GM13977 (cell line): ENCODE measurements at regions not wholly inside any gene's neighbourhood (a gene's known extent, or its start where the extent isn't known, plus 50 kb on each side); places are given as distances from the start of the nearest gene placed in this dataset.

Source experiments
- DNase-seq: peaks from one replicate; pipeline ENCODE4 v3.0.0; 2012; ENCODE audit warnings: low spot score
- CTCF ChIP-seq: IDR thresholded peaks from 2 replicates; pipeline ENCODE4 v1.5.1; 2012; ENCODE audit warnings: mild to moderate bottlenecking, control low read depth; ENCODE audit not compliant: insufficient read depth; ENCODE audit errors: extremely low read depth, missing control alignments
- in situ Hi-C: fragments of 300-500 bp; cut with MboI; formaldehyde crosslinking; loops from one replicate; pipeline ENCODE4 v1.12.0; 2022; ENCODE audit warnings: low sequenced_read_pairs, low pct_unique_long_range_greater_than_20kb, mixed read lengths, inconsistent platforms; ENCODE audit not compliant: unreplicated experiment

- TF ChIP-seq CTCF, result no peak
- in situ Hi-C loops, result no loop called here
- DNase-seq, result no peak
Measured at GRCh38 chr20:8969146-8969583, 99.7 kb upstream of the PLCB4 start.

- no peak for TF ChIP-seq CTCF
- no peak for DNase-seq
- in situ Hi-C loops, result no loop called here
Measured at GRCh38 chr20:8971669-8972316, 97.1 kb upstream of the PLCB4 start.

GRCh38 chr20:8972963-8973705 lies 95.8 kb upstream of the PLCB4 start:
- TF ChIP-seq CTCF, result no peak
- in situ Hi-C loops, result no loop called here
- no peak for DNase-seq

GRCh38 chr20:8974009-8974708 lies 94.7 kb upstream of the PLCB4 start:
- TF ChIP-seq CTCF, result no peak
- in situ Hi-C loops, result no loop called here

GRCh38 chr20:8981482-8981881 lies 87.4 kb upstream of the PLCB4 start:
- DNase-seq, result no peak
- in situ Hi-C loops, result no loop called here
- no peak for TF ChIP-seq CTCF

More at GRCh38 chr20:8974009-8974708, 94.7 kb upstream of the PLCB4 start:
- DNase-seq, result no peak

- TF ChIP-seq CTCF, result no peak
- in situ Hi-C loops, result no loop called here
- peak; percentile 11 for DNase-seq
Measured at GRCh38 chr20:8983478-8984345, 85.2 kb upstream of the PLCB4 start.
